ENCODE measurements at regions not wholly inside any gene's neighbourhood (a gene's known extent, or its start where the extent isn't known, plus 50 kb on each side); places are given as distances from the start of the nearest gene placed in this dataset.
A peak's percentile ranks its signal among the peaks of the same experiment; 100 is the strongest.

DNA sequence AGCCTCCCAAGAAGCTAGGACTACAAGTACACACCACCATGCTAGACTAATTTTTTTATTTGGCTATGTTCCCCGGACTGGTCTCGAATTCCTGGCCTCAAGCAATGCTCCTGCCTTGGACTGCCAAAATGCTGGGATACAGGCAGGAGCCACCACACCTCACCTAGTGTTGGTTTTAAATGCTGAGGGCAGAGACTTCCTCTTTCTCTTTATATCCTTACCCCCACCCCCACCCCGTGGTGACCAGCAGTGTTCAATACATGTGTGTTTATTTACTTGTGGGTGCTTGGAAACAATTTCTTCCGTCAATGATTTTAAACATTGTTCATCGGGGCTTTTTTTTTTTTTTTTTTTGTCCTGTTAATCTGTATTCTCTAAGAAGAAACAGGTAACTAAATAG, 158.9 kb downstream of the ZBTB18 start:
- H3K36me3 ChIP-seq: no peaks in the 10 kb centered on the region
- H3K4me3 ChIP-seq: no peak overlapping the region
- H3K9me3 ChIP-seq (ENCODE audit: low read depth): no peaks in the 10 kb centered on the region
- H3K27ac ChIP-seq: no peak overlapping the region
- H3K4me1 ChIP-seq (ENCODE audit: low read depth): no peaks in the 10 kb centered on the region
- no peaks in the 10 kb centered on the region for H3K27me3 ChIP-seq
- DNase-seq (ENCODE audit: low read depth in 1 of 2, low spot score in 1 of 2): no peak
- TF ChIP-seq, protein P1, sequence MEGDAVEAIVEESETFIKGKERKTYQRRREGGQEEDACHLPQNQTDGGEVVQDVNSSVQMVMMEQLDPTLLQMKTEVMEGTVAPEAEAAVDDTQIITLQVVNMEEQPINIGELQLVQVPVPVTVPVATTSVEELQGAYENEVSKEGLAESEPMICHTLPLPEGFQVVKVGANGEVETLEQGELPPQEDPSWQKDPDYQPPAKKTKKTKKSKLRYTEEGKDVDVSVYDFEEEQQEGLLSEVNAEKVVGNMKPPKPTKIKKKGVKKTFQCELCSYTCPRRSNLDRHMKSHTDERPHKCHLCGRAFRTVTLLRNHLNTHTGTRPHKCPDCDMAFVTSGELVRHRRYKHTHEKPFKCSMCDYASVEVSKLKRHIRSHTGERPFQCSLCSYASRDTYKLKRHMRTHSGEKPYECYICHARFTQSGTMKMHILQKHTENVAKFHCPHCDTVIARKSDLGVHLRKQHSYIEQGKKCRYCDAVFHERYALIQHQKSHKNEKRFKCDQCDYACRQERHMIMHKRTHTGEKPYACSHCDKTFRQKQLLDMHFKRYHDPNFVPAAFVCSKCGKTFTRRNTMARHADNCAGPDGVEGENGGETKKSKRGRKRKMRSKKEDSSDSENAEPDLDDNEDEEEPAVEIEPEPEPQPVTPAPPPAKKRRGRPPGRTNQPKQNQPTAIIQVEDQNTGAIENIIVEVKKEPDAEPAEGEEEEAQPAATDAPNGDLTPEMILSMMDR (IDR thresholded peaks at IDR 0.05; ENCODE audit: low read depth, low read length): no peak

DNA sequence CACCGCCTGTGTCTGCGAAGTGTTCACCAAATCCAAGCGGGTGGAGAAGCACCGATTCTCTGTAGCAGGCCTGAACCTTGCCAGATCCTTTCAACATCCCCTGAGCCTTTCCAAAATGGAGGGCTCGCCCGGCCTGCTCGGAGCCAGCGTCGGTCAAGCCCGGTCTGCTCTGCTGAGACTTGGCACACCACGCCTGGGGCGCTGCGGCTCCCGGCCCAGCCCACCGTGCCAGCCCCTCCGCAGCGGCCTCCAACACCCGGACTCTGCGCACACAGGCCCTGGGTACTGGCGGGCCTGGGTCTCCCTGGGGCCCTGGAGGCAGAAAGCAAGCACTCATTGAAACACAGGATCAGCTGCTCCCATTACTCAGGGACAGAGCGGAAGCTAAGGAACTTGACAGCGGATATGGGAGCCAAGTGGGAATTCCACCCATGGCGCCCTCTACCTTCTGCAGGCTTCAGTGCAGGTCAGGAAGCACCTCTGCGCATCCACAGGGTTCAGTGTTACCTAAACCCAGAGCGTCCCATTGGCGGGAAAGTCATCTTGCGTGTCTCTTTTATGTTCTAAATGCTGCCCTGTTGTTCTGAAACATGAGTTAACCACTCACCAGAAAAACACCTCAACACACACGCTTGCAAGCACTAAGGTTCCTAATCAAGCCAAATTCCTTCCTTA, 159.9 kb downstream of the ZBTB18 start:
- Histone ChIP-seq H3K9me3 (ENCODE audit: low read depth) (no peaks in the 10 kb centered on the region), H3K27ac (no peak overlapping the region), H3K27me3 (no peaks in the 10 kb centered on the region), H3K4me1 (ENCODE audit: low read depth) (peaks cover 2% of the 10 kb centered on the region), H3K36me3 (no peaks in the 10 kb centered on the region), H3K4me3 (no peak overlapping the region)
- peak; percentile 35 to 38 for DNase-seq (ENCODE audit: low read depth in 1 of 2, low spot score in 1 of 2)
- TF ChIP-seq, protein P1 (IDR thresholded peaks at IDR 0.05; ENCODE audit: low read depth, low read length): peak; percentile 54

DNA sequence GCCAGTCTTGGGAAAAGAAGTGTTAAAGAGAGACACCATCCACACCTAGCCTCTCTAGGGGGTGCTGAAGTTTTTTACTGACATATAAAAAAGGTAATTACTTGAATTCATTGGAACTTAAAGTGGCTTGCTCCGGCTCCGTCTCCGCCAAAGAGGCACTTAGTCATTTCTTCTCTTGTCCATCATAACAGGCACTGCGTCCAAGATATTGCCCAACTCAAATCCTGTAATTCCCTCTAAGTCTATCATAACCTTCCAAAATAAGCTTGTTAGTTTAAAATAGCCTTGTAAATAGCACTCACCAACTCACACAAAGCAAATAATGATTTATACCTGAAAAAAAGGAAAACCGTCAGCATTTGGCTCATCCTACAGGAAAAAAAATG, 160.5 kb downstream of the ZBTB18 start:
- H3K4me3 ChIP-seq: no peak overlapping the region
- H3K27me3 ChIP-seq: no peaks in the 10 kb centered on the region
- H3K4me1 ChIP-seq (ENCODE audit: low read depth): peaks cover 4% of the 10 kb centered on the region
- no peaks in the 10 kb centered on the region for H3K36me3 ChIP-seq
- H3K9me3 ChIP-seq (ENCODE audit: low read depth): no peaks in the 10 kb centered on the region
- no peak overlapping the region for H3K27ac ChIP-seq
- DNase-seq (ENCODE audit: low read depth in 1 of 2, low spot score in 1 of 2): peak in 1 of 2 donors; percentile 87
- TF ChIP-seq, protein P1 (IDR thresholded peaks at IDR 0.05; ENCODE audit: low read depth, low read length): no peak

DNA sequence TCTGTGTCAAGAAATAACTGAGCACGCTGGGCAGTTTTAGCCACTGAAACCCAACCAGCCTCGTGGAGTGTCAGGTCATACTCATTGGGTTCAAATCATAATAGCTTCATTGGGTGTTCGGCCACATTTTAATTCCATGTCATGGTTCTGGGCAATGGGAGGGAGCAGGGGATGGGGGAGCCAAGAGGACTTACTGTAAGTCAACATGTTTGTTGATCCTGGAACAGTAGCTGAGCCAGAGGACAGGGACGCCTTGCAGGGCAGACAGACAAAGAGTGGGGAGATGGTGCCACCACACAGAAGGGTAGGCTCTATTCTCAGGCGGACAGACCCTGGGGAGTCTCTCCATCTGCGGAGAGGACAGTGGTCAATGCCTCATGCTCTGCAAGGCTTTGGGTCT, 161.1 kb downstream of the ZBTB18 start:
- Histone ChIP-seq H3K4me3 (no peak overlapping the region), H3K9me3 (ENCODE audit: low read depth) (no peaks in the 10 kb centered on the region), H3K4me1 (ENCODE audit: low read depth) (peaks cover 4% of the 10 kb centered on the region), H3K27ac (no peak overlapping the region), H3K36me3 (no peaks in the 10 kb centered on the region), H3K27me3 (no peaks in the 10 kb centered on the region)
- TF ChIP-seq, protein P1 (IDR thresholded peaks at IDR 0.05; ENCODE audit: low read depth, low read length): no peak
- DNase-seq (ENCODE audit: low read depth in 1 of 2, low spot score in 1 of 2): no peak

DNA sequence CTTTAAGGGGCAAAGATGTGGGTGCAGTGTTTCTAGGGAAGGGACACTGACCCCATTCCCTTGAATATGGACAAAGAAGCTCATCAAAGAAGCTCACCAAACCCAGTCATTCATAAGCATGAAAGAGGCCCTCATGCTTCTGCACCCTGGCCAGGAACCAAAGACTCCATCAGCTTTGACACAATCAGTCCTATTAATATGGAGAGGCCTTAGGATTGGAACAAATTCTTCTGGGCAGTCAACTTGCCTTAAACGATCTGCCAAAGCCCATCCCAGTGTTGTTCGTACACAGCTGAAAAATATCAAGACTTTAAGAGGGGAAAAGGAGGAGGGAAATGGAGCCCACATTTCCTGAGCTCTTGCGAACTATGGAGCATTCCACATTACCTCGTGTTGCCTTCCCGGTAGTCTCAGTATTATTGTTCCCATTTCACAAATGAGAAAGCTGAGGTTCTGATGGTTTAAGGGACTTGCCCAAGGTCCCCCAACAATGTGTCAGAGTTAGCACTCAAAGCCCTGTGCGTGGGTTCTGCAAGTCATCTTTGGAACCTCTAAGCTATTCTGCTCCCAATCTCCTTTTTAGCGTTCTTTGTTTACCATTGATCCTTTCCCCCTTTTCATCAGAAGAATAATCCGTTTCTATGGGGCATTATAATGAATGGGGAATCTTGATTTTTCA, 161.9 kb downstream of the ZBTB18 start:
- H3K4me3 ChIP-seq: no peak overlapping the region
- H3K27me3 ChIP-seq: no peaks in the 10 kb centered on the region
- H3K36me3 ChIP-seq: no peaks in the 10 kb centered on the region
- H3K4me1 ChIP-seq (ENCODE audit: low read depth): peaks cover 4% of the 10 kb centered on the region
- H3K9me3 ChIP-seq (ENCODE audit: low read depth): no peaks in the 10 kb centered on the region
- TF ChIP-seq, protein P1 (IDR thresholded peaks at IDR 0.05; ENCODE audit: low read depth, low read length): no peak
- peak in 1 of 2 donors; percentile 51 for DNase-seq (ENCODE audit: low read depth in 1 of 2, low spot score in 1 of 2)
- H3K27ac ChIP-seq: no peak overlapping the region
